DND-41 (cell line): ENCODE measurements at regions not wholly inside any gene's neighbourhood (a gene's known extent, or its start where the extent isn't known, plus 50 kb on each side); places are given as distances from the start of the nearest gene placed in this dataset.

Experiments used
- ATAC-seq: fragments of 200-7000 bp; cut with Tn5 transposase; 3 replicates; pipeline ENCODE4 v1.9.1; 2021; ENCODE audit warnings: low read depth; ENCODE audit not compliant: insufficient read depth
- DNase-seq: peaks from one replicate; pipeline ENCODE4 v3.0.0-alpha.2; 2020
- H2AFZ ChIP-seq: 2 replicates; pipeline ENCODE4 v1.6.0; 2012; ENCODE audit warnings: low read depth, low read length
- H3K27ac ChIP-seq: 2 replicates; pipeline ENCODE4 v1.5.1; 2012; ENCODE audit warnings: low read length, inconsistent platforms
- H3K27me3 ChIP-seq: fragments of 200-600 bp; sonication (generic); 2 replicates; pipeline ENCODE4 v1.6.0; 2012; ENCODE audit warnings: low read length, mild to moderate bottlenecking, inconsistent platforms; ENCODE audit not compliant: insufficient read depth, poor library complexity
- H3K36me3 ChIP-seq: 2 replicates; pipeline ENCODE4 v1.5.1; 2012; ENCODE audit warnings: low read length, inconsistent platforms; ENCODE audit not compliant: insufficient read depth
- H3K4me1 ChIP-seq: 2 replicates; pipeline ENCODE4 v1.5.1; 2012; ENCODE audit warnings: mild to moderate bottlenecking, low read length; ENCODE audit not compliant: insufficient read depth
- H3K4me2 ChIP-seq: 2 replicates; pipeline ENCODE4 v1.6.0; 2012; ENCODE audit warnings: mild to moderate bottlenecking, moderate library complexity, low read length, inconsistent platforms; ENCODE audit not compliant: insufficient read depth
- H3K4me3 ChIP-seq, 2 experiments: fragments of 200-600 bp in 1 of 2; shearing (Covaris generic) in 1 of 2; 2 replicates each; pipeline ENCODE4 v1.5.1; 2012 to 2016; ENCODE audit warnings: inconsistent platforms in 2 of 2, low read length in 2 of 2, mild to moderate bottlenecking in 2 of 2, low read depth in 1 of 2, moderate library complexity in 1 of 2
- H3K79me2 ChIP-seq: 2 replicates; pipeline ENCODE4 v1.6.0; 2012; ENCODE audit warnings: low read length, inconsistent platforms; ENCODE audit not compliant: insufficient read depth
- H3K9ac ChIP-seq: 2 replicates; pipeline ENCODE4 v1.6.0; 2012; ENCODE audit warnings: low read depth, mild to moderate bottlenecking, inconsistent platforms, low read length, moderate library complexity
- H3K9me3 ChIP-seq: 2 replicates; pipeline ENCODE4 v1.5.1; 2012; ENCODE audit warnings: low read length, moderate library complexity, mild to moderate bottlenecking, inconsistent platforms; ENCODE audit not compliant: insufficient read depth, severe bottlenecking
- H4K20me1 ChIP-seq: 2 replicates; pipeline ENCODE4 v1.6.0; 2012; ENCODE audit warnings: low read length; ENCODE audit not compliant: insufficient read depth
- EZH2 ChIP-seq: IDR thresholded peaks from 3 replicates; pipeline ENCODE4 v1.6.1; 2012; ENCODE audit warnings: borderline replicate concordance, low read depth, mild to moderate bottlenecking, moderate library complexity, low read length, inconsistent platforms; ENCODE audit not compliant: severe bottlenecking
- TF ChIP-seq, protein P1 (sequence below): IDR thresholded peaks from 2 replicates; pipeline ENCODE4 v1.5.1; 2012; ENCODE audit warnings: borderline replicate concordance, low read length, moderate library complexity, mild to moderate bottlenecking; ENCODE audit not compliant: poor library complexity, severe bottlenecking; ENCODE audit errors: extremely low read depth

DNA sequence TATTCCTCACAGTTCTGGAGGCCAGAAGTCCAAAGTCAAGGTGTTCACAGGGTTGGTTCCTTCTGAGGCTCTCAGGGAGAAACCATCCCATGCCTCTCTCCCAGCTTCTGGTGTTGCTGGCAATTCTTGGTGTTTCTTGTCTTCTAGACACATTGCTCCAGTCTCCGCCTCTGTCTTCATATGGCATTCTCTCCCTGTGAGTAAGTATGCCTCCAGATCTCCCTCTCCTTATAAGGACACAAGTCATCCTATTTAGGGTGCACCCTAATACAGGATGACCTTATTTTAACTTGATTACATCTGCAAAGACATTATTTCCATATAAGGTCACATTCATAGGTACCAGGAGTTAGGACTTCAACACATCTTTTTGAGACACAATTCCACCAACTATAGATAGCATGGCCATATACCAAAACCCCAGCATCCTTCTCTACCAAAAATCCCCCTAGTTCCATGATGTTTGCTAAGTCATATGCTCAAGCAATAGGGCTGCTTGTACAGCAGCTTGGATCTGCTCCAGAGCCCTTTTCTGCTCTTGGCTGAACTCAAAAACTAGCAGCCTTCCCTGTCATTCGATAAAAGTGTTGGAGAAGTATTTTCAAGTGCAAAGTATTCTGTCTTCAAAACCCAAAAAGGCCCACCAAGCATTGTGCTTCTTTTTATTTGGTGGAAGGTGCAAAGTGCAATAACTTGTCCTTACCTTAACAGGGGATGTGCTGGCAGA is 79.2 kb upstream of the CMKLR1 start:
- TF ChIP-seq EZH2, result no peak
- TF ChIP-seq, protein P1, sequence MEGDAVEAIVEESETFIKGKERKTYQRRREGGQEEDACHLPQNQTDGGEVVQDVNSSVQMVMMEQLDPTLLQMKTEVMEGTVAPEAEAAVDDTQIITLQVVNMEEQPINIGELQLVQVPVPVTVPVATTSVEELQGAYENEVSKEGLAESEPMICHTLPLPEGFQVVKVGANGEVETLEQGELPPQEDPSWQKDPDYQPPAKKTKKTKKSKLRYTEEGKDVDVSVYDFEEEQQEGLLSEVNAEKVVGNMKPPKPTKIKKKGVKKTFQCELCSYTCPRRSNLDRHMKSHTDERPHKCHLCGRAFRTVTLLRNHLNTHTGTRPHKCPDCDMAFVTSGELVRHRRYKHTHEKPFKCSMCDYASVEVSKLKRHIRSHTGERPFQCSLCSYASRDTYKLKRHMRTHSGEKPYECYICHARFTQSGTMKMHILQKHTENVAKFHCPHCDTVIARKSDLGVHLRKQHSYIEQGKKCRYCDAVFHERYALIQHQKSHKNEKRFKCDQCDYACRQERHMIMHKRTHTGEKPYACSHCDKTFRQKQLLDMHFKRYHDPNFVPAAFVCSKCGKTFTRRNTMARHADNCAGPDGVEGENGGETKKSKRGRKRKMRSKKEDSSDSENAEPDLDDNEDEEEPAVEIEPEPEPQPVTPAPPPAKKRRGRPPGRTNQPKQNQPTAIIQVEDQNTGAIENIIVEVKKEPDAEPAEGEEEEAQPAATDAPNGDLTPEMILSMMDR, result no peak
- H3K36me3 ChIP-seq, result no peaks in the 10 kb centered on the region
- DNase-seq (no peak), ATAC-seq (no peak)
- no peak overlapping the region for H3K4me2 ChIP-seq
- no peaks in the 10 kb centered on the region for H3K4me1 ChIP-seq
- no peaks in the 10 kb centered on the region for H3K79me2 ChIP-seq
- H3K27me3 ChIP-seq, result no peaks in the 10 kb centered on the region
- H3K9me3 ChIP-seq, result no peaks in the 10 kb centered on the region
- no peak overlapping the region for H3K4me3 ChIP-seq
- no peak overlapping the region for H2AFZ ChIP-seq
- no peak overlapping the region for H3K9ac ChIP-seq
- no peaks in the 10 kb centered on the region for H4K20me1 ChIP-seq
- no peak overlapping the region for H3K27ac ChIP-seq

DNA sequence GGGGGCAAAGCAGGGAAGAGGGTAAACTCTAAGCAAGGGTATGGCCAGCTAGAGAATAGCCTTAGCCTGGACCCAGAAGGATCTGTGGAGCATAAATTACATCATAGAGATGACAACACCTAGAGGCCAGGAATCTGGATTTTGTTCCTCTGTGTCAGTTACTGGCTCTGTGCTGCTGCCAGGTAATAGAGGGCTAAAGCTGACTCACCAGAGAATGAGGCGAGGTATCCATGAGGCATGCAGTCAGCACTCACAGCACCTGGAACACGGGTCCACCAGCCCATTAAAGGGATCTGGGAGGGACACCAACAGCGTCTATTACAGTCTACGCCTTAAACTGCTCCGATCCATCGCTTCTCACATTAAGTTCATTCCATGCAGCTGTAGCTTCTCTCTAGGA is 74.9 kb upstream of the CMKLR1 start:
- no peak overlapping the region for H3K27ac ChIP-seq
- no peaks in the 10 kb centered on the region for H3K27me3 ChIP-seq
- H2AFZ ChIP-seq, result no peak overlapping the region
- no peaks in the 10 kb centered on the region for H3K9me3 ChIP-seq
- no peak overlapping the region for H3K4me3 ChIP-seq
- TF ChIP-seq EZH2, result no peak
- TF ChIP-seq, protein P1, result no peak
- no peak for ATAC-seq
- no peaks in the 10 kb centered on the region for H3K4me1 ChIP-seq
- no peak for DNase-seq
- no peak overlapping the region for H3K4me2 ChIP-seq
- H3K9ac ChIP-seq, result no peak overlapping the region
- H4K20me1 ChIP-seq, result no peaks in the 10 kb centered on the region
- H3K36me3 ChIP-seq, result no peaks in the 10 kb centered on the region
- H3K79me2 ChIP-seq, result no peaks in the 10 kb centered on the region

DNA sequence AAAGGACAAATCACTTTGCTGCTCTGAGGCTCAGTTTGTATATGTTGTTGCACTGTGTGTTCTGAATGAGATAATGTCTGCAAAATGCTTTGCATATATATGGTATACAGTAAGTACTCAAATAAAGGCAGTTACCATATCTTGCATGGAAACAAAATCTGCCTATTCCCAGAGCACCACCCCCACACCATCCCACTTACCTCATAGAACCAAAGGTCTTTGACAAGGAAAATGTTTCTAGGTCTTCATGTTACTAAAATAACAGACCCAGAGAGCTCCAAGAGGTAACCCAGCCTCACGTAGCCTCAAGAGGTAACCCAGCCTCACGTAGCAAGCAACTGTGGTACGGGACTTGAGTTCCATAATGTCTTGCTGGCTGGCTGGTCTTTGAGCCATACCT is 71.6 kb upstream of the CMKLR1 start:
- Histone ChIP-seq H2AFZ (no peak overlapping the region), H3K4me3 (no peak overlapping the region)
- ATAC-seq, result no peak

More for the DNA sequence above, 71.6 kb upstream of the CMKLR1 start:
- Histone ChIP-seq H3K9ac (no peak overlapping the region), H3K36me3 (no peaks in the 10 kb centered on the region), H4K20me1 (no peaks in the 10 kb centered on the region), H3K9me3 (no peaks in the 10 kb centered on the region), H3K79me2 (no peaks in the 10 kb centered on the region), H3K27ac (no peak overlapping the region), H3K4me1 (no peaks in the 10 kb centered on the region), H3K4me2 (no peak overlapping the region), H3K27me3 (peaks cover 3% of the 10 kb centered on the region)
- DNase-seq, result no peak
- no peak for TF ChIP-seq EZH2
- TF ChIP-seq, protein P1, result no peak
